ENCODE measurements at regions not wholly inside any gene's neighbourhood (a gene's known extent, or its start where the extent isn't known, plus 50 kb on each side); places are given as distances from the start of the nearest gene placed in this dataset.

DNA sequence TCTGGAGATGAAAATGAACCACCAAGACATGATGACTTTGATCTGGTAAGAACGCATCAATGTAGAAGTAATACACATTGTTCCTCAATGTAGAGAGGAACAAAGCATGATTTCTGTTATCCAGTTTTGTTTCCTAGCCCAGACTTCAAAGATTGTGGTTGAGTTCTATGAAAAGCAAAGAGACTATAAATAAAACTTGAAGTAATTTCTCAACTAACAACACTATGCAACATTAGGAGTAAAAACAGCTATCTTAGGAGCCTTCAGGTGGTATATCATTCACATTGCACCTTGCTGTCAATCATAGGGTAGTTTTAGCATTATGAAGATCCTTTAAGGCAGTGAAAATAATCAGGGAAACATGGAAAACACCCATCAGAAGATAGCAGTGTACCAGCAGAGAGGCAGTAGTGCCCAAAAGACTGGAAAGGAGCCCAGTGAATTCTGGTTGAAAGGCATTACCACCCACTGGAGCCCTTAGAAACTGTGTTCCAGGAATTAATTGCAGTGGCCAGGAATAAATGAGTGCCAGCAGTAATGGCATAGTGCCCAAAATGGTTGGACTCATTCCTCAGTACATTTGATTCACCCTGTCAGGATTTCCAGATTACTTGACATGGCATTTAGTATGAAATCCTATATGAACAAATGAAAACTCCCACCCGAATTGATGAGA lies 300.7 kb upstream of the CXXC4 start:
- TF ChIP-seq EP300 (IDR thresholded peaks at IDR 0.05): no peak
- TF ChIP-seq, protein P1, sequence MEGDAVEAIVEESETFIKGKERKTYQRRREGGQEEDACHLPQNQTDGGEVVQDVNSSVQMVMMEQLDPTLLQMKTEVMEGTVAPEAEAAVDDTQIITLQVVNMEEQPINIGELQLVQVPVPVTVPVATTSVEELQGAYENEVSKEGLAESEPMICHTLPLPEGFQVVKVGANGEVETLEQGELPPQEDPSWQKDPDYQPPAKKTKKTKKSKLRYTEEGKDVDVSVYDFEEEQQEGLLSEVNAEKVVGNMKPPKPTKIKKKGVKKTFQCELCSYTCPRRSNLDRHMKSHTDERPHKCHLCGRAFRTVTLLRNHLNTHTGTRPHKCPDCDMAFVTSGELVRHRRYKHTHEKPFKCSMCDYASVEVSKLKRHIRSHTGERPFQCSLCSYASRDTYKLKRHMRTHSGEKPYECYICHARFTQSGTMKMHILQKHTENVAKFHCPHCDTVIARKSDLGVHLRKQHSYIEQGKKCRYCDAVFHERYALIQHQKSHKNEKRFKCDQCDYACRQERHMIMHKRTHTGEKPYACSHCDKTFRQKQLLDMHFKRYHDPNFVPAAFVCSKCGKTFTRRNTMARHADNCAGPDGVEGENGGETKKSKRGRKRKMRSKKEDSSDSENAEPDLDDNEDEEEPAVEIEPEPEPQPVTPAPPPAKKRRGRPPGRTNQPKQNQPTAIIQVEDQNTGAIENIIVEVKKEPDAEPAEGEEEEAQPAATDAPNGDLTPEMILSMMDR (IDR thresholded peaks at IDR 0.05): no peak
- no peak for TF ChIP-seq POLR2A (IDR thresholded peaks at IDR 0.05)
- no peak for TF ChIP-seq POLR2AphosphoS5 (IDR thresholded peaks at IDR 0.05)
- H3K4me3 ChIP-seq: no peak overlapping the region
- ATAC-seq: no peak
- H3K36me3 ChIP-seq: no peaks in the 10 kb centered on the region
- WGBS, 2 donors (ENCODE audit: low coverage in 1 of 2): 50 to 62% methylated on average over 2 of the region's 2 CpGs
- H3K27ac ChIP-seq: no peak overlapping the region
- no peaks in the 10 kb centered on the region for H3K27me3 ChIP-seq
- no peaks in the 10 kb centered on the region for H3K4me1 ChIP-seq
- no peaks in the 10 kb centered on the region for H3K9me3 ChIP-seq

DNA sequence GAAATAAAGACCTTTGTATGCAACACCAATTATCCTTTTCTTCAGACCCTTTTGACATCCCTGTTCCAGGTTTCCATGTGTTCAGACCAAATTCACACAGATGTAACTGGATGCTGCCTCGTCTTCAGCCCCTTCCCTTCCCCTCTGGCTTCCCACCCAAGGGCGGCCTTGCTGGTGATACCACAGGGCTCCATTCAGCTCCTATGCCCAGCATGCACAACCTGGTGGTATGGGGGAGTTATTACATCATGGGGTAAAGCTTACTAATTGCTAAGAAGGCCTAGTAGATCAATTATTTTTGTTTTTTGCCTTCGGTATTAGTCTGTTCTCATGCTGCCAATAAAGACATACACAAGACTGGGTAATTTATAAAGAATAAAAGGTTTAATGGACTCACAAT lies 317.0 kb upstream of the CXXC4 start:
- no peaks in the 10 kb centered on the region for H3K9me3 ChIP-seq
- H3K36me3 ChIP-seq: no peaks in the 10 kb centered on the region
- H3K4me3 ChIP-seq: no peak overlapping the region
- WGBS, 2 donors (ENCODE audit: low coverage in 1 of 2): 90% methylated on average over 3 of the region's 3 CpGs; no CpG with 5 or more reads in 1 of the 2 donors
- no peak overlapping the region for H3K27ac ChIP-seq
- no peak for ATAC-seq
- TF ChIP-seq POLR2A (IDR thresholded peaks at IDR 0.05): no peak
- no peaks in the 10 kb centered on the region for H3K4me1 ChIP-seq
- H3K27me3 ChIP-seq: no peaks in the 10 kb centered on the region

DNA sequence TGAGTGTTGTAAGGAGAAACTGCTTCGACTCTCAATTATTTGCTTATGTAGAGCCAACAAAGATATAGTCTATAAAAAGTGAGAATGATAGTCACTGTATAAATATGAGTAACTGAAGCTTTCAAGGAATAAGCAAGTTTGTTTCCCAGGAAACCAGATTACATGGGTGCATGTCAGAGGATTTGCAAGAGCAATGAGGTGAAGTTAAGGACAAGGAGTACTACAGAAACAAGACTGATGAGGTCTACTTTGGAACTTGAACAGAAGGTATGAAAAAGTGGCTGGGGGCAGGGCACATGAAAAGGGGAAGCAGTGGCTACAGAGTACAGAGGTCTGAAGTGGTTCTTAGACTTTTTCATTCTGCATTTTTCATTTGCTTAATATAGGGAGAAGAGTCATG lies 321.0 kb upstream of the CXXC4 start:
- H3K27me3 ChIP-seq: no peaks in the 10 kb centered on the region
- no peaks in the 10 kb centered on the region for H3K36me3 ChIP-seq
- TF ChIP-seq, protein P1 (IDR thresholded peaks at IDR 0.05): no peak
- no peak for TF ChIP-seq POLR2AphosphoS5 (IDR thresholded peaks at IDR 0.05)
- TF ChIP-seq POLR2A (IDR thresholded peaks at IDR 0.05): no peak
- TF ChIP-seq EP300 (IDR thresholded peaks at IDR 0.05): no peak
- H3K9me3 ChIP-seq: no peaks in the 10 kb centered on the region
- H3K4me1 ChIP-seq: no peaks in the 10 kb centered on the region
- WGBS, 2 donors (ENCODE audit: low coverage in 1 of 2): 38 to 43% methylated on average over 1 of the region's 1 CpG
- H3K27ac ChIP-seq: no peak overlapping the region
- no peak overlapping the region for H3K4me3 ChIP-seq
- no peak for ATAC-seq

DNA sequence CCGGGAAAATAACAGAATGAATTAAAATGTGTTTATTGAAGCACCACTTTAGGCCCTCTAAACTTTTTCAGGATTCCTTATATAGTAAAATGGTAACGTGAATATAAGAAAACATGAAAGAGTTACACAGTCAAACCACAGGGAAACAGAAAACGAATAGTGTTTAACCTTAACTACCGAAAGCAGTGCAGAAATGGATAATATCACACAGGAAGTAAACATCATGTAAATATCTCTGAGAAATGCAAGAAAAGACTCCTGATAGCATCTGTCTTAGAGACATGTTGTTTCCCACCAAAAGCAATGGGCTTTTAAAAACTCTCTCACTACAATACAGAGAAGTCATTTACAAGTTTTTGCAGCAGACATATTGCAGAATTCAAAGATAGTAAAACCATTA lies 323.9 kb upstream of the CXXC4 start:
- TF ChIP-seq EP300 (IDR thresholded peaks at IDR 0.05): no peak
- TF ChIP-seq POLR2AphosphoS5 (IDR thresholded peaks at IDR 0.05): no peak
- TF ChIP-seq, protein P1 (IDR thresholded peaks at IDR 0.05): no peak
- TF ChIP-seq POLR2A (IDR thresholded peaks at IDR 0.05): no peak
- H3K4me3 ChIP-seq: no peak overlapping the region
- H3K4me1 ChIP-seq: no peaks in the 10 kb centered on the region
- H3K27ac ChIP-seq: no peak overlapping the region
- no peak for ATAC-seq
- WGBS, 2 donors (ENCODE audit: low coverage in 1 of 2): 60 to 94% methylated on average over 4 of the region's 4 CpGs
- no peaks in the 10 kb centered on the region for H3K36me3 ChIP-seq
- H3K27me3 ChIP-seq: no peaks in the 10 kb centered on the region
- H3K9me3 ChIP-seq: no peaks in the 10 kb centered on the region

DNA sequence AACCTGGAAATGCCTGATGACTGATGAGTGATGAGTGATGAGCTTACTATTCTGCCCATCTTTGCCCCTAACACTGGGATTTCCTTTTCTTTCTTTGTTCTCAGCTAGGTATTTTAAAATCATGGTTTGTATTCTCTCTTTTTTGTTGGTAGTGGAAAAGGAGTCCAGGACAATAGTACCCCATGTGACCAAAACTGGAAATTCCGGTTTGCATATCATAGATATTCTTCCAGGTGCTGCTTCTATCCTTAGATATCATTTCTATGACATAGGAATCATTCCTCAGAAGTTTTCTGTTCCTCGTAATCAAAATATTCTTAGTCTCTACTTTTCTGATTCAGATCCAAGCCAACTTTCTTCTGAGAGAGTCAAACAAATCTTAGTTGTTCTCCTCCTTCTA lies 320.5 kb upstream of the TET2 start:
- Histone ChIP-seq H3K27me3 (no peaks in the 10 kb centered on the region), H3K4me3 (no peak overlapping the region), H3K36me3 (no peaks in the 10 kb centered on the region), H3K27ac (no peak overlapping the region), H3K9me3 (no peaks in the 10 kb centered on the region), H3K4me1 (no peaks in the 10 kb centered on the region)
- no peak for ATAC-seq
- 43 to 44% methylated on average over 2 of the region's 2 CpGs for WGBS, 2 donors (ENCODE audit: low coverage in 1 of 2)
- TF ChIP-seq, protein P1 (IDR thresholded peaks at IDR 0.05): no peak
- TF ChIP-seq POLR2A (IDR thresholded peaks at IDR 0.05) (no peak), EP300 (IDR thresholded peaks at IDR 0.05) (no peak), POLR2AphosphoS5 (IDR thresholded peaks at IDR 0.05) (no peak)
